ENCODE measurements at regions not wholly inside any gene's neighbourhood (a gene's known extent, or its start where the extent isn't known, plus 50 kb on each side); places are given as distances from the start of the nearest gene placed in this dataset.

GRCh38 chr15:25509703-25510102 lies 70.9 kb upstream of the UBE3A start:
- TF ChIP-seq CTCF (IDR thresholded peaks at IDR 0.05) = no peak
- TF ChIP-seq POLR2AphosphoS5 (IDR thresholded peaks at IDR 0.05) = no peak
- TF ChIP-seq POLR2A (IDR thresholded peaks at IDR 0.05) = no peak
- no peak for TF ChIP-seq EP300 (IDR thresholded peaks at IDR 0.05)

Measured in stomach (tissue), 4 donors.